Keratinocyte (primary cell): ENCODE measurements at regions not wholly inside any gene's neighbourhood (a gene's known extent, or its start where the extent isn't known, plus 50 kb on each side); places are given as distances from the start of the nearest gene placed in this dataset.
A peak's percentile ranks its signal among the peaks of the same experiment; 100 is the strongest.

ENCODE experiments used
- DNase-seq: peaks from one replicate; pipeline ENCODE4 v3.0.0-alpha.2; 2011; ENCODE audit warnings: low read depth, missing footprints, low spot score
- FAIRE-seq: peaks from 2 replicates; lab custom pipeline; 2011; peaks lifted over from hg19 to GRCh38; lab: Jason Lieb, UNC
- H2AFZ ChIP-seq: 2 replicates; pipeline ENCODE4 v1.6.0; 2012; ENCODE audit warnings: low read length, control low read depth, inconsistent platforms; ENCODE audit not compliant: control insufficient read depth
- H3K27ac ChIP-seq: 2 replicates; pipeline ENCODE4 v1.5.1; 2011; ENCODE audit warnings: low read length; ENCODE audit not compliant: control insufficient read depth, insufficient read depth
- H3K27me3 ChIP-seq: 3 replicates; pipeline ENCODE4 v1.6.0; 2011; ENCODE audit warnings: low read length; ENCODE audit not compliant: control insufficient read depth, insufficient read depth; ENCODE audit errors: extremely low read depth
- H3K36me3 ChIP-seq, 2 experiments: 2 replicates in 1 of 2; 3 replicates in 1 of 2; pipeline ENCODE4 v1.5.1; 2011; ENCODE audit warnings: low read length in 2 of 2, mild to moderate bottlenecking in 1 of 2; ENCODE audit not compliant: control insufficient read depth in 2 of 2, insufficient read depth in 2 of 2; ENCODE audit errors: extremely low read depth in 1 of 2
- H3K4me1 ChIP-seq: 3 replicates; pipeline ENCODE4 v1.5.1; 2011; ENCODE audit warnings: low read length; ENCODE audit not compliant: control insufficient read depth, insufficient read depth; ENCODE audit errors: extremely low read depth
- H3K4me2 ChIP-seq: 3 replicates; pipeline ENCODE4 v1.6.0; 2011; ENCODE audit warnings: low read depth, low read length; ENCODE audit not compliant: control insufficient read depth, insufficient read depth; ENCODE audit errors: extremely low read depth
- H3K4me3 ChIP-seq, 3 experiments: fragments of 200-600 bp in 1 of 3; sonication (generic) in 1 of 3; 2 replicates in 2 of 3; 3 replicates in 1 of 3; pipeline ENCODE4 v1.5.1; 2011 to 2016; ENCODE audit warnings: low read length in 3 of 3, mild to moderate bottlenecking in 3 of 3, control low read depth in 2 of 3, inconsistent platforms in 1 of 3, low read depth in 1 of 3, mixed read lengths in 1 of 3, mixed run types in 1 of 3, moderate library complexity in 1 of 3; ENCODE audit not compliant: control insufficient read depth in 2 of 3, insufficient read depth in 2 of 3; ENCODE audit errors: extremely low read depth in 1 of 3
- H3K79me2 ChIP-seq: 2 replicates; pipeline ENCODE4 v1.6.0; 2012; ENCODE audit warnings: low read length; ENCODE audit not compliant: control insufficient read depth, insufficient read depth
- H3K9ac ChIP-seq: 3 replicates; pipeline ENCODE4 v1.6.0; 2011; ENCODE audit warnings: low read length; ENCODE audit not compliant: control insufficient read depth, insufficient read depth; ENCODE audit errors: extremely low read depth
- H3K9me1 ChIP-seq: 3 replicates; pipeline ENCODE4 v1.6.0; 2011; ENCODE audit warnings: low read length; ENCODE audit not compliant: control insufficient read depth, insufficient read depth; ENCODE audit errors: extremely low read depth
- H3K9me3 ChIP-seq: 2 replicates; pipeline ENCODE4 v1.5.1; 2012; ENCODE audit warnings: low read depth, low read length; ENCODE audit not compliant: control insufficient read depth
- H4K20me1 ChIP-seq: 3 replicates; pipeline ENCODE4 v1.6.0; 2011; ENCODE audit warnings: low read length; ENCODE audit not compliant: control insufficient read depth, insufficient read depth; ENCODE audit errors: extremely low read depth
- EZH2 ChIP-seq: IDR thresholded peaks from one replicate; pipeline ENCODE4 v1.6.1; 2012; ENCODE audit warnings: inconsistent platforms, mild to moderate bottlenecking, low read length, moderate library complexity
- dilution Hi-C: fragments of 300-500 bp; cut with MboI; formaldehyde crosslinking; loops from one replicate; pipeline ENCODE4 v1.7.0; 2020; ENCODE audit warnings: low sequenced_read_pairs; ENCODE audit not compliant: extremely low pct_ligation_motif_present
- TF ChIP-seq, protein P1 (sequence below), 3 experiments: IDR thresholded peaks in 1 of 3; conservative IDR thresholded peaks in 1 of 3; optimal IDR thresholded peaks in 1 of 3; 2 replicates in 2 of 3; 3 replicates in 1 of 3; pipeline versions ENCODE3 to v1.5.1; 2011; ENCODE audit warnings: low read length in 3 of 3, mild to moderate bottlenecking in 3 of 3, moderate library complexity in 2 of 3, control low read depth in 1 of 3, inconsistent platforms in 1 of 3; ENCODE audit not compliant: insufficient read depth in 2 of 3; ENCODE audit errors: extremely low read depth in 1 of 3

DNA sequence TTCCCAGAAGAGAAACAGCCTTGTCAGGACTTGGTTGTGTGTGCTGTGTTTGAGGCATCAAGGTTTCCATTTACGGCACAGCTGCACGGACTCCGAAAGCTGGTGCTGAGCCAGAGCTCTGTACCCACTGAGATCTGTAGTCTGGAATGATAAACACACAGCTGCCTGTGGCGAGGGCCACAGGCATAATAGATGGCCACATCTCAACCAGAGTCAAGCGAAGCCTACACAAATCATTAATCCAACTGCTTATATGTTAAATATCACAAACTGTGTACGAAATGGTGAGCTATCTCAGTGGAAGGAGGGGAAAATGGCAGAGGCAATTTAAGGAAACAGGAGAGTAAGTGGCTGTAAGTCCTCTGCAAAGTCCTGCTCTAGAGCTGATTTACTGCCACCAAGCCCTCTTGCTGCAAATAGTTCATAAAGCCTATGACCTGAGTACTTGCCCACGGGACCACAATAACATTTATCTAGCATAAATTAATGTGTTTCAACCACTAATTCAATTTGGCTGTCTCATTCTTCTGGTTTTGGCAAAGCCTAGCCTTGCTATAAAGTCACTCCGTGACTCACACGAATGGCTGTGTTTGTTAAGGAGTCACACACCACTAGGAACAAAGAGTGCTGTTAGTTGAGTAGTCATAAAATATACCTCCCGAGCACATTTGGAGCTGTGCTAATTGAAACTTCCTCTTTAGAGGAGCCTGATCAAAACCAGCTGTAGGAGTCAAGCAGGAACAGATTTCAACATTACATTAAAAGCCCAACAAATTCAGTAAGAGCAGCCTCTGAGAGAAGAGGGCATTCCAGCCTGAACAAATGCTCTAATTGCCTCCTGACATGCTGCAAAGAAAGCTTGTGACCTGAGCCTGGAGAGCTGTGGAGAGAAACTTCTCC is 738.6 kb upstream of the ZNF608 start:
- Histone ChIP-seq H2AFZ (peak overlapping the region; percentile 0), H3K9ac (peak overlapping the region; percentile 59)
- TF ChIP-seq, protein P1, sequence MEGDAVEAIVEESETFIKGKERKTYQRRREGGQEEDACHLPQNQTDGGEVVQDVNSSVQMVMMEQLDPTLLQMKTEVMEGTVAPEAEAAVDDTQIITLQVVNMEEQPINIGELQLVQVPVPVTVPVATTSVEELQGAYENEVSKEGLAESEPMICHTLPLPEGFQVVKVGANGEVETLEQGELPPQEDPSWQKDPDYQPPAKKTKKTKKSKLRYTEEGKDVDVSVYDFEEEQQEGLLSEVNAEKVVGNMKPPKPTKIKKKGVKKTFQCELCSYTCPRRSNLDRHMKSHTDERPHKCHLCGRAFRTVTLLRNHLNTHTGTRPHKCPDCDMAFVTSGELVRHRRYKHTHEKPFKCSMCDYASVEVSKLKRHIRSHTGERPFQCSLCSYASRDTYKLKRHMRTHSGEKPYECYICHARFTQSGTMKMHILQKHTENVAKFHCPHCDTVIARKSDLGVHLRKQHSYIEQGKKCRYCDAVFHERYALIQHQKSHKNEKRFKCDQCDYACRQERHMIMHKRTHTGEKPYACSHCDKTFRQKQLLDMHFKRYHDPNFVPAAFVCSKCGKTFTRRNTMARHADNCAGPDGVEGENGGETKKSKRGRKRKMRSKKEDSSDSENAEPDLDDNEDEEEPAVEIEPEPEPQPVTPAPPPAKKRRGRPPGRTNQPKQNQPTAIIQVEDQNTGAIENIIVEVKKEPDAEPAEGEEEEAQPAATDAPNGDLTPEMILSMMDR (optimal IDR thresholded peaks at IDR 0.05 in 1 of 3, IDR thresholded peaks at IDR 0.05 in 1 of 3, conservative IDR thresholded peaks at IDR 0.05 in 1 of 3; ENCODE audit: extremely low read depth in 1 of 3, insufficient read depth in 2 of 3, low read length in 3 of 3), result no peak
- TF ChIP-seq EZH2, result no peak

DNA sequence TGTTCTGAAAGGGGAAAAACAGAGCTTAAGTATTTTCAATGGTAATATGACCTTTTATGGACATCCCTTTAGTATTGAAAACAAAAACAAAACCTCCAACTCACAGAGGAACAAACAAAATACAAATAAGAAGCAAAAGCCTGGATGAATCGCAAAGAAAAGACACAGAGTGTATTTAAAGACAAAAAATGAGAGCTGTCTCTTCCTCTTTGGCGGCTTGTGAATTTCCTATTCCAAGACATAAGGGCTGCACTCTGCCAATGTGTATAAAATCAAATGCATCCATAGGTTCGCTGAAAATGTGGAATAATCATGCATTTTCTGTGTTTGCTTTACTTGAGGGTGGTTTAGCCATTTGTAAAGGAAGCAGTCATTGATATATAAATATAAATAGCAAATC is 739.3 kb upstream of the ZNF608 start:
- Histone ChIP-seq H3K9ac (peak overlapping the region; percentile 59), H2AFZ (no peak overlapping the region)
- dilution Hi-C loops, result no loop called here

More for the DNA sequence above, 738.6 kb upstream of the ZNF608 start:
- Histone ChIP-seq H3K9me3 (no peaks in the 10 kb centered on the region), H4K20me1 (no peaks in the 10 kb centered on the region), H3K4me3 (peak overlapping the region in 2 of 3 experiments; percentile 28 to 53), H3K9me1 (no peaks in the 10 kb centered on the region), H3K4me2 (peak overlapping the region; percentile 83), H3K4me1 (peaks cover 36% of the 10 kb centered on the region), H3K36me3 (no peaks in the 10 kb centered on the region), H3K27ac (peak overlapping the region; percentile 93), H3K79me2 (no peaks in the 10 kb centered on the region), H3K27me3 (no peaks in the 10 kb centered on the region)
- DNase-seq (peak; percentile 83), FAIRE-seq (peak; percentile 96)
- dilution Hi-C loops, result no loop called here

More for the DNA sequence above, 739.3 kb upstream of the ZNF608 start:
- no peaks in the 10 kb centered on the region for H3K9me3 ChIP-seq
- no peaks in the 10 kb centered on the region for H3K9me1 ChIP-seq
- FAIRE-seq (no peak), DNase-seq (no peak)
- no peaks in the 10 kb centered on the region for H3K79me2 ChIP-seq
- H3K36me3 ChIP-seq, result no peaks in the 10 kb centered on the region
- H3K27ac ChIP-seq, result peak overlapping the region; percentile 93
- H4K20me1 ChIP-seq, result no peaks in the 10 kb centered on the region
- H3K4me2 ChIP-seq, result peak overlapping the region; percentile 83
- H3K4me1 ChIP-seq, result peaks cover 36% of the 10 kb centered on the region
- H3K27me3 ChIP-seq, result no peaks in the 10 kb centered on the region
- no peak for TF ChIP-seq EZH2
- TF ChIP-seq, protein P1 (optimal IDR thresholded peaks at IDR 0.05 in 1 of 3, IDR thresholded peaks at IDR 0.05 in 1 of 3, conservative IDR thresholded peaks at IDR 0.05 in 1 of 3; ENCODE audit: extremely low read depth in 1 of 3, insufficient read depth in 2 of 3, low read length in 3 of 3), result no peak
- peak overlapping the region in 1 of 3 experiments; percentile 11 for H3K4me3 ChIP-seq
